Upper lobe of left lung (tissue), 4 donors: ENCODE measurements at regions not wholly inside any gene's neighbourhood (a gene's known extent, or its start where the extent isn't known, plus 50 kb on each side); places are given as distances from the start of the nearest gene placed in this dataset.

Experiments
- CTCF ChIP-seq, 6 experiments: fragments of 450-650 bp in 4 of 6; fragments of 200-600 bp in 2 of 6; sonication (generic) in 2 of 6; IDR thresholded peaks; one replicate each; pipeline ENCODE4 v1.5.1; 2016 to 2019; ENCODE audit warnings: antibody characterized with exemption in 6 of 6
- POLR2A ChIP-seq, 4 donors: fragments of 450-650 bp; IDR thresholded peaks; one replicate each; pipeline ENCODE4 v1.5.1; 2016 to 2017; ENCODE audit warnings: antibody characterized with exemption in 4 of 4, mild to moderate bottlenecking in 2 of 4
- POLR2AphosphoS5 ChIP-seq, 2 donors: sonication (generic); formaldehyde crosslinking; IDR thresholded peaks; one replicate each; pipeline ENCODE4 v1.5.1; 2017; ENCODE audit warnings: antibody characterized with exemption in 2 of 2

DNA sequence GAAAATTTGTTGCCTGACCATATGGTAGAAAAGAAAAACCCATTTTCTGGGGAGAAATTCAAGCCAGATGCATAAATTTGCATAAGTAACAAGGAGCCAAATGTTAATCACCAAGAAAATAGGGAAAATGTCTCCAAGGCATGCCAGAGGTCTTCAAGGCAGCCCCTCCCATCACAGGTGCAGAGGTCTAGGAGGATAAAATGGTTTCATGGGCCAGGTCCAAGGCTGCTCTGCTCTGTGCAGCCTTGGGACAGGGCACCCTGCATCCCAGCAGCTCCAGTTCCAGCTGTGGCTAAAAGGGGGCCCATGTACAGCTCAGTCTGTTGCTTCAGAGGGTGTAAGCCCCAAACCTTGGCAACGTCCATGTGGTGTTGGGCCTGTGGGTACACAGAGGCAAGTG, 200.0 kb downstream of the LARP7 start:
- no peak for TF ChIP-seq CTCF (IDR thresholded peaks at IDR 0.05)
- no peak for TF ChIP-seq POLR2A (IDR thresholded peaks at IDR 0.05)
- TF ChIP-seq POLR2AphosphoS5 (IDR thresholded peaks at IDR 0.05): no peak
